ENCODE measurements at regions not wholly inside any gene's neighbourhood (a gene's known extent, or its start where the extent isn't known, plus 50 kb on each side); places are given as distances from the start of the nearest gene placed in this dataset.

DNA sequence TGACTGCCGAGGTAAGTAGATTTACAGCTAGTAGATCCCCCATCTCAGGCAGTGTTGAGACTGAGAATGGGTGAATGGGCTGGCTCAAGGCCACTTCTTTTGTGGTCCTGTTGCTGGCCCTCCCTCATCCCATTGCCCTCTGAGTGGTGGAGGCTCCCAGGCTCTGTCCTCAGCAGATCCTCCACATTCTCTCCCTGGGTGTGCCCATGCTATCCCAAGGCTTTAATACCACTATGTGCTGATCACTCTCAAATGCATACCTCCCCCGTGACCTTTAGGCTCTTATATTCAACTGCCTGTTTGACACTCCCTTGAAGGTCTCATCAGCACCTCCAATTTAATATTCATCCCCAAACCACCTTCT lies 271.8 kb downstream of the GLI2 start:
- TF ChIP-seq CTCF (IDR thresholded peaks at IDR 0.05): no peak
- no peak overlapping the region for H3K27ac ChIP-seq
- no peaks in the 10 kb centered on the region for H3K9me3 ChIP-seq
- H3K4me3 ChIP-seq (ENCODE audit: low read depth in 1 of 2, low read length in 1 of 2): no peak overlapping the region
- H3K27me3 ChIP-seq: no peaks in the 10 kb centered on the region
- H3K4me1 ChIP-seq (ENCODE audit: control insufficient read depth in 1 of 2, insufficient read depth in 1 of 2, low read depth in 1 of 2, low read length in 1 of 2): no peaks in the 10 kb centered on the region
- H3K36me3 ChIP-seq: no peaks in the 10 kb centered on the region

- no peak for TF ChIP-seq CTCF (IDR thresholded peaks at IDR 0.05)
- no peaks in the 10 kb centered on the region for H3K4me1 ChIP-seq (ENCODE audit: control insufficient read depth in 1 of 2, insufficient read depth in 1 of 2, low read depth in 1 of 2, low read length in 1 of 2)
- H3K27me3 ChIP-seq: peaks cover 3% of the 10 kb centered on the region
- no peaks in the 10 kb centered on the region for H3K9me3 ChIP-seq
- H3K36me3 ChIP-seq: no peaks in the 10 kb centered on the region
- H3K27ac ChIP-seq: no peak overlapping the region
- H3K4me3 ChIP-seq (ENCODE audit: low read depth in 1 of 2, low read length in 1 of 2): no peak overlapping the region
Measured at GRCh38 chr2:121008975-121009374, 273.3 kb downstream of the GLI2 start.

- H3K27me3 ChIP-seq: peaks cover 6% of the 10 kb centered on the region
- no peaks in the 10 kb centered on the region for H3K4me1 ChIP-seq (ENCODE audit: control insufficient read depth in 1 of 2, insufficient read depth in 1 of 2, low read depth in 1 of 2, low read length in 1 of 2)
- no peak for TF ChIP-seq CTCF (IDR thresholded peaks at IDR 0.05)
- no peaks in the 10 kb centered on the region for H3K36me3 ChIP-seq
- H3K9me3 ChIP-seq: no peaks in the 10 kb centered on the region
- H3K4me3 ChIP-seq (ENCODE audit: low read depth in 1 of 2, low read length in 1 of 2): no peak overlapping the region
- no peak overlapping the region for H3K27ac ChIP-seq
Measured at GRCh38 chr2:121010998-121011397, 274.0 kb downstream of the TFCP2L1 start.

GRCh38 chr2:121014876-121015275 lies 270.1 kb downstream of the TFCP2L1 start:
- no peak overlapping the region for H3K27ac ChIP-seq
- no peak overlapping the region for H3K4me3 ChIP-seq (ENCODE audit: low read depth in 1 of 2, low read length in 1 of 2)
- TF ChIP-seq CTCF (IDR thresholded peaks at IDR 0.05): no peak
- peaks cover 26% of the 10 kb centered on the region for H3K27me3 ChIP-seq
- H3K4me1 ChIP-seq (ENCODE audit: control insufficient read depth in 1 of 2, insufficient read depth in 1 of 2, low read depth in 1 of 2, low read length in 1 of 2): no peaks in the 10 kb centered on the region
- no peaks in the 10 kb centered on the region for H3K9me3 ChIP-seq
- no peaks in the 10 kb centered on the region for H3K36me3 ChIP-seq

GRCh38 chr2:121015971-121016485 lies 269.0 kb downstream of the TFCP2L1 start:
- no peaks in the 10 kb centered on the region for H3K9me3 ChIP-seq

More at GRCh38 chr2:121015971-121016485, 269.0 kb downstream of the TFCP2L1 start:
- H3K4me1 ChIP-seq (ENCODE audit: control insufficient read depth in 1 of 2, insufficient read depth in 1 of 2, low read depth in 1 of 2, low read length in 1 of 2): no peaks in the 10 kb centered on the region
- no peak overlapping the region for H3K27ac ChIP-seq
- no peak overlapping the region for H3K4me3 ChIP-seq (ENCODE audit: low read depth in 1 of 2, low read length in 1 of 2)
- H3K36me3 ChIP-seq: no peaks in the 10 kb centered on the region
- TF ChIP-seq CTCF (IDR thresholded peaks at IDR 0.05): no peak
- peaks cover 26% of the 10 kb centered on the region for H3K27me3 ChIP-seq
